NB4 (cell line): ENCODE measurements at regions not wholly inside any gene's neighbourhood (a gene's known extent, or its start where the extent isn't known, plus 50 kb on each side); places are given as distances from the start of the nearest gene placed in this dataset.

Source experiments
- DNase-seq: peaks from one replicate; pipeline ENCODE4 v3.0.0; 2010; ENCODE audit warnings: low read depth
- H3K4me3 ChIP-seq: one replicate; pipeline ENCODE4 v1.5.1; 2011; ENCODE audit warnings: mild to moderate bottlenecking, low read depth, low read length, moderate library complexity
- CTCF ChIP-seq: IDR thresholded peaks from one replicate; pipeline ENCODE4 v1.5.1; 2012; ENCODE audit warnings: low read depth, low read length
- MAX ChIP-seq: IDR thresholded peaks from 2 replicates; pipeline ENCODE4 v1.6.1; 2011; ENCODE audit warnings: low read depth, low read length
- MYC ChIP-seq: IDR thresholded peaks from 2 replicates; pipeline ENCODE4 v1.6.1; 2011; ENCODE audit warnings: low read depth, low read length
- POLR2A ChIP-seq: IDR thresholded peaks from 2 replicates; pipeline ENCODE4 v1.6.1; 2011; ENCODE audit warnings: mild to moderate bottlenecking; ENCODE audit not compliant: insufficient read length; ENCODE audit errors: extremely low read depth

GRCh38 chr7:42522227-42522991 lies 285.4 kb upstream of the GLI3 start:
- no peak for TF ChIP-seq MYC
- no peak for TF ChIP-seq POLR2A
- TF ChIP-seq MAX = no peak
- no peak for TF ChIP-seq CTCF
- no peak overlapping the region for H3K4me3 ChIP-seq
- DNase-seq = peak; percentile 18

GRCh38 chr7:42511027-42511426 lies 274.0 kb upstream of the GLI3 start:
- H3K4me3 ChIP-seq = no peak overlapping the region
- TF ChIP-seq MYC (no peak), CTCF (no peak), POLR2A (no peak), MAX (no peak)
- DNase-seq = no peak

GRCh38 chr7:42506097-42506496 lies 269.1 kb upstream of the GLI3 start:
- TF ChIP-seq CTCF (no peak), MYC (no peak), POLR2A (no peak), MAX (no peak)
- DNase-seq = no peak
- H3K4me3 ChIP-seq = no peak overlapping the region

GRCh38 chr7:42502022-42502421 lies 265.0 kb upstream of the GLI3 start:
- no peak for TF ChIP-seq CTCF
- no peak for TF ChIP-seq MYC
- no peak for TF ChIP-seq POLR2A
- no peak for TF ChIP-seq MAX
- no peak overlapping the region for H3K4me3 ChIP-seq
- no peak for DNase-seq

GRCh38 chr7:42495256-42495655 lies 258.2 kb upstream of the GLI3 start:
- DNase-seq = no peak
- no peak overlapping the region for H3K4me3 ChIP-seq
- TF ChIP-seq CTCF (no peak), MAX (no peak), POLR2A (no peak), MYC (no peak)
